ENCODE measurements at regions not wholly inside any gene's neighbourhood (a gene's known extent, or its start where the extent isn't known, plus 50 kb on each side); places are given as distances from the start of the nearest gene placed in this dataset.

- no peak for TF ChIP-seq ZBTB49 (CRISPR knock-in tag; IDR thresholded peaks at IDR 0.05; ENCODE audit: borderline replicate concordance)
- no peak for TF ChIP-seq DACH1 (IDR thresholded peaks at IDR 0.05; ENCODE audit: partially characterized antibody)
- peak in 1 of 2 experiments; percentile 50; a peak in 1 of 4 replicates for TF ChIP-seq SRF (CRISPR knock-in tag; IDR thresholded peaks at IDR 0.05)
- no peak for TF ChIP-seq HDGF (IDR thresholded peaks at IDR 0.05)
- no peak for TF ChIP-seq SNAPC5 (CRISPR knock-in tag; IDR thresholded peaks at IDR 0.05)
- TF ChIP-seq CC2D1A (IDR thresholded peaks at IDR 0.05), result no peak
- no peak for TF ChIP-seq ELF4 (CRISPR knock-in tag; IDR thresholded peaks at IDR 0.05)
- peak; percentile 20; the same call in 1 of the 2 replicates for TF ChIP-seq CREB1 (IDR thresholded peaks at IDR 0.05)
- no peak for TF ChIP-seq CREB1 (CRISPR knock-in tag; IDR thresholded peaks at IDR 0.05)
- TF ChIP-seq EWSR1 (IDR thresholded peaks at IDR 0.05; ENCODE audit: borderline replicate concordance, low read depth, partially characterized antibody), result no peak
- no peak for TF ChIP-seq SRSF7 (optimal IDR thresholded peaks at IDR 0.05; ENCODE audit: low read depth, low read length)
- peak; percentile 83 for TF ChIP-seq EGR1 (conservative IDR thresholded peaks at IDR 0.05)
- TF ChIP-seq XRCC4 (IDR thresholded peaks at IDR 0.05; ENCODE audit: extremely low read depth, insufficient read depth, insufficient read length), result no peak
- no peak for TF ChIP-seq ATF1 (CRISPR knock-in tag; IDR thresholded peaks at IDR 0.05)
- TF ChIP-seq ATF1 (tag; IDR thresholded peaks at IDR 0.05), result no peak
- TF ChIP-seq PTBP1 (IDR thresholded peaks at IDR 0.05; ENCODE audit: low read depth, low read length), result no peak
- TF ChIP-seq UBTF (IDR thresholded peaks at IDR 0.05; ENCODE audit: borderline replicate concordance in 1 of 2, low read depth in 2 of 2, low read length in 2 of 2), result 0 out of 4 replicates have a peak, but pooled peaks of 1 of the 2 experiments have one; percentile 47
- TF ChIP-seq ETS2 (tag; IDR thresholded peaks at IDR 0.05; ENCODE audit: borderline replicate concordance, poor library complexity, severe bottlenecking), result no peak
- TF ChIP-seq ZNF449 (CRISPR knock-in tag; IDR thresholded peaks at IDR 0.05), result no peak
- TF ChIP-seq NRF1 (conservative IDR thresholded peaks at IDR 0.05 in 1 of 2, IDR thresholded peaks at IDR 0.05 in 1 of 2), result peak; percentile 79 to 81
- TF ChIP-seq POLR3G (IDR thresholded peaks at IDR 0.05; ENCODE audit: extremely low read depth, insufficient read length, insufficient replicate concordance), result no peak
Observed at GRCh38 chr5:88140856-88141752, 127.5 kb downstream of the TMEM161B start (continued).

Data from K562 (cell line).